ENCODE measurements at regions not wholly inside any gene's neighbourhood (a gene's known extent, or its start where the extent isn't known, plus 50 kb on each side); places are given as distances from the start of the nearest gene placed in this dataset.

- Histone ChIP-seq H3K27me3 (replicated peaks; ENCODE audit: insufficient read depth) (no peaks in the 10 kb centered on the region), H3K9me3 (no peaks in the 10 kb centered on the region), H3K36me3 (no peaks in the 10 kb centered on the region), H3K4me1 (ENCODE audit: control insufficient read depth in 1 of 2, low read depth in 2 of 2) (no peaks in the 10 kb centered on the region), H3K4me3 (no peak overlapping the region), H3K27ac (no peak overlapping the region)
- no peak for ATAC-seq (ENCODE audit: insufficient number of reproducible peaks, low FRiP score, low read depth)
- TF ChIP-seq CTCF (IDR thresholded peaks at IDR 0.05) = no peak
- no peak for DNase-seq (ENCODE audit: low spot score)
These were observed 344.7 kb downstream of the PCDH10 start for GRCh38 chr4:133493776-133494175.

- Histone ChIP-seq H3K36me3 (no peaks in the 10 kb centered on the region), H3K4me1 (ENCODE audit: control insufficient read depth in 1 of 2, low read depth in 2 of 2) (no peaks in the 10 kb centered on the region)
- no peak for ATAC-seq (ENCODE audit: insufficient number of reproducible peaks, low FRiP score, low read depth)
These were observed 344.1 kb downstream of the PCDH10 start for GRCh38 chr4:133493241-133493640.

GRCh38 chr4:133484287-133484686 is 335.2 kb downstream of the PCDH10 start:
- Histone ChIP-seq H3K27ac (no peak overlapping the region), H3K36me3 (no peaks in the 10 kb centered on the region), H3K9me3 (no peaks in the 10 kb centered on the region), H3K27me3 (replicated peaks; ENCODE audit: insufficient read depth) (no peaks in the 10 kb centered on the region), H3K4me3 (no peak overlapping the region), H3K4me1 (ENCODE audit: control insufficient read depth in 1 of 2, low read depth in 2 of 2) (no peaks in the 10 kb centered on the region)
- TF ChIP-seq CTCF (IDR thresholded peaks at IDR 0.05) = no peak
- ATAC-seq (ENCODE audit: insufficient number of reproducible peaks, low FRiP score, low read depth) = no peak
- no peak for DNase-seq (ENCODE audit: low spot score)

More at GRCh38 chr4:133493241-133493640, 344.1 kb downstream of the PCDH10 start:
- Histone ChIP-seq H3K9me3 (no peaks in the 10 kb centered on the region), H3K27me3 (replicated peaks; ENCODE audit: insufficient read depth) (no peaks in the 10 kb centered on the region), H3K4me3 (no peak overlapping the region), H3K27ac (no peak overlapping the region)
- no peak for DNase-seq (ENCODE audit: low spot score)
- no peak for TF ChIP-seq CTCF (IDR thresholded peaks at IDR 0.05)

- H3K36me3 ChIP-seq = no peaks in the 10 kb centered on the region
- TF ChIP-seq CTCF (IDR thresholded peaks at IDR 0.05) = peak; percentile 30
- H3K4me3 ChIP-seq = no peak overlapping the region
- H3K27ac ChIP-seq = no peak overlapping the region
- H3K9me3 ChIP-seq = no peaks in the 10 kb centered on the region
- ATAC-seq (ENCODE audit: insufficient number of reproducible peaks, low FRiP score, low read depth) = no peak
- H3K4me1 ChIP-seq (ENCODE audit: control insufficient read depth in 1 of 2, low read depth in 2 of 2) = no peaks in the 10 kb centered on the region
- DNase-seq (ENCODE audit: low spot score) = no peak
- no peaks in the 10 kb centered on the region for H3K27me3 ChIP-seq (replicated peaks; ENCODE audit: insufficient read depth)
These were observed 334.6 kb downstream of the PCDH10 start for GRCh38 chr4:133483600-133484246.

- Histone ChIP-seq H3K4me1 (ENCODE audit: control insufficient read depth in 1 of 2, low read depth in 2 of 2) (no peaks in the 10 kb centered on the region), H3K27me3 (replicated peaks; ENCODE audit: insufficient read depth) (no peaks in the 10 kb centered on the region), H3K4me3 (no peak overlapping the region), H3K9me3 (no peaks in the 10 kb centered on the region), H3K36me3 (no peaks in the 10 kb centered on the region), H3K27ac (no peak overlapping the region)
- ATAC-seq (ENCODE audit: insufficient number of reproducible peaks, low FRiP score, low read depth) (no peak), DNase-seq (ENCODE audit: low spot score) (no peak)
- TF ChIP-seq CTCF (IDR thresholded peaks at IDR 0.05) = no peak
These were observed 327.0 kb downstream of the PCDH10 start for GRCh38 chr4:133476063-133476462.

Data from thoracic aorta (tissue), 2 donors.